Activated T-helper 1 cell treated with Interleukin-2 at 50 U/mL for 16 hours (primary cell): ENCODE measurements at regions not wholly inside any gene's neighbourhood (a gene's known extent, or its start where the extent isn't known, plus 50 kb on each side); places are given as distances from the start of the nearest gene placed in this dataset.
A peak's percentile ranks its signal among the peaks of the same experiment; 100 is the strongest.
"Not testable (repeated sequence)": the region's sequence is repeated elsewhere in the genome, so short reads cannot be mapped to it uniquely, and the experiment has no call there.

Experiments
- DNase-seq: peaks from one replicate; pipeline ENCODE4 v3.0.0-alpha.2; 2020; ENCODE audit warnings: low read depth

- no peak for DNase-seq
These were observed 100.0 kb upstream of the EDEM3 start for GRCh38 chr1:184854496-184855140.

- no peak for DNase-seq
These were observed 99.4 kb upstream of the EDEM3 start for GRCh38 chr1:184854036-184854435.

GRCh38 chr1:184851822-184852746, 97.4 kb upstream of the EDEM3 start:
- no peak for DNase-seq

GRCh38 chr1:184843732-184844495, 89.3 kb upstream of the EDEM3 start:
- peak; percentile 39 for DNase-seq

- DNase-seq, result no peak
These were observed 85.9 kb upstream of the EDEM3 start for GRCh38 chr1:184840596-184840995.

GRCh38 chr1:184838504-184838951, 83.9 kb upstream of the EDEM3 start:
- no peak for DNase-seq

- DNase-seq, result no peak
These were observed 82.6 kb upstream of the EDEM3 start for GRCh38 chr1:184836934-184837895.

- DNase-seq, result no peak
These were observed 81.5 kb upstream of the EDEM3 start for GRCh38 chr1:184836141-184836540.

GRCh38 chr1:184833994-184834393, 79.3 kb upstream of the EDEM3 start:
- DNase-seq, result not testable (repeated sequence)

- DNase-seq, result no peak
These were observed 77.9 kb upstream of the EDEM3 start for GRCh38 chr1:184832517-184832916.

GRCh38 chr1:184829496-184829895, 74.8 kb upstream of the EDEM3 start:
- not testable (repeated sequence) for DNase-seq

GRCh38 chr1:184828369-184828717, 73.7 kb upstream of the EDEM3 start:
- DNase-seq, result no peak

- no peak for DNase-seq
These were observed 73.1 kb upstream of the EDEM3 start for GRCh38 chr1:184827600-184828368.

GRCh38 chr1:184826001-184826400, 71.3 kb upstream of the EDEM3 start:
- DNase-seq, result no peak

- DNase-seq, result no peak
These were observed 70.9 kb upstream of the EDEM3 start for GRCh38 chr1:184825571-184825970.

GRCh38 chr1:184824691-184825323, 70.1 kb upstream of the EDEM3 start:
- no peak for DNase-seq

GRCh38 chr1:184823080-184823479, 68.4 kb upstream of the EDEM3 start:
- no peak for DNase-seq

- DNase-seq, result no peak
These were observed 67.6 kb upstream of the EDEM3 start for GRCh38 chr1:184822267-184822666.

GRCh38 chr1:184821658-184822057, 67.0 kb upstream of the EDEM3 start:
- no peak for DNase-seq

GRCh38 chr1:184820956-184821355, 66.3 kb upstream of the EDEM3 start:
- no peak for DNase-seq
